Left lung (tissue), 4 donors: ENCODE measurements at regions not wholly inside any gene's neighbourhood (a gene's known extent, or its start where the extent isn't known, plus 50 kb on each side); places are given as distances from the start of the nearest gene placed in this dataset.
"Not testable (repeated sequence)": the region's sequence is repeated elsewhere in the genome, so short reads cannot be mapped to it uniquely, and the experiment has no call there.

Experiments
- ATAC-seq: fragments of 200-7000 bp; cut with Tn5 transposase; one replicate; pipeline ENCODE4 v1.9.1; 2020; ENCODE audit warnings: moderate library complexity
- DNase-seq, 4 donors: peaks; one replicate each; pipeline ENCODE4 v3.0.0-alpha.2; 2013 to 2020
- H3K27ac ChIP-seq, 2 donors: fragments of 200-600 bp; sonication (generic) in 1 of 2; one replicate each; pipeline versions ENCODE4 v1.5.0 to v1.8.0; 2020 to 2021
- H3K27me3 ChIP-seq, 2 donors: fragments of 200-600 bp; sonication (generic) in 1 of 2; one replicate each; pipeline versions ENCODE4 v1.5.0 to v1.8.0; 2020 to 2021
- H3K36me3 ChIP-seq, 2 donors: fragments of 200-600 bp; sonication (generic) in 1 of 2; one replicate each; pipeline versions ENCODE4 v1.5.0 to v1.8.0; 2020 to 2021
- H3K4me1 ChIP-seq, 2 donors: fragments of 200-600 bp; one replicate each; pipeline ENCODE4 v1.8.0; 2021
- H3K4me3 ChIP-seq, 2 donors: fragments of 200-600 bp; sonication (generic) in 1 of 2; one replicate each; pipeline versions ENCODE4 v1.5.0 to v1.8.0; 2020 to 2021; ENCODE audit warnings: mild to moderate bottlenecking in 1 of 2
- H3K9me3 ChIP-seq, 2 donors: fragments of 200-600 bp; sonication (generic) in 1 of 2; one replicate each; pipeline versions ENCODE4 v1.5.0 to v1.8.0; 2020 to 2021
- intact Hi-C, 2 donors: fragments of 100-400 bp; cut with DNase I; formaldehyde crosslinking; loops; one replicate each; pipeline versions ENCODE4 v1.11.2 to v1.14.2; 2022
- TF ChIP-seq, protein P1 (sequence below), 2 donors: fragments of 200-600 bp; sonication (generic) in 1 of 2; IDR thresholded peaks; one replicate each; pipeline versions ENCODE4 v1.5.0 to v1.8.0; 2021; ENCODE audit warnings: antibody characterized with exemption in 2 of 2
- donor health status: DM: no; HTN: yes; CAD: no.
- donor health status: DM: no; HTN: no; CAD: no.

DNA sequence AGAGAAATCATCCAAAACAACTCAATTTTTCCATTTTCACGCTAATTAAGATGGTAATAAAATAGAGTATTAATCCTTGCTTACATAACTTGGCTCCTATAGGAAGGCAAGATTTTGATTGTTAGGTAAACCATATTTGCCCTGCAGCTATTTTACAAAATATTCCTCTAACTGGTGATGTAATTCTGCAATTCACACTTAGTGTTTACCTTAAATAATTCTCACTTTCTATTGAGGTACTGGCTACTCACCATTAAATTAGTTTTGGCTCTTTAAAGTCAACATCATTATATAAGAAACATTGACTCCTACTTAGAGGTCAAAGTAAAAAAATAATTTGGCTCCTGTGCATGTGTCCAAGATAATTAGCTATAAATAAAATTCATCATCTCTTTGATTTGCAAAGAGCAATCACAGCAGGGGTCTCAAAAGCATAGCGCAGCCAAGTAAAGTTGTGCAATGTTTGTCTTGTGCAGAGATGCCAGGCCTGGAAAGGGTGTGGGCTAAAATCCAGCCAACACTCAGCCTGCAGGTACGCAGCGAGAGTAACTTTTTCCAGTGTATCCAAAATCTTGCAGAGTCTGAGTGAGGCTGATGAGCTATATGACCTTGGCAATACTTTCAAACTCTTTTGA, 501.2 kb downstream of the MMUT start:
- TF ChIP-seq, protein P1, sequence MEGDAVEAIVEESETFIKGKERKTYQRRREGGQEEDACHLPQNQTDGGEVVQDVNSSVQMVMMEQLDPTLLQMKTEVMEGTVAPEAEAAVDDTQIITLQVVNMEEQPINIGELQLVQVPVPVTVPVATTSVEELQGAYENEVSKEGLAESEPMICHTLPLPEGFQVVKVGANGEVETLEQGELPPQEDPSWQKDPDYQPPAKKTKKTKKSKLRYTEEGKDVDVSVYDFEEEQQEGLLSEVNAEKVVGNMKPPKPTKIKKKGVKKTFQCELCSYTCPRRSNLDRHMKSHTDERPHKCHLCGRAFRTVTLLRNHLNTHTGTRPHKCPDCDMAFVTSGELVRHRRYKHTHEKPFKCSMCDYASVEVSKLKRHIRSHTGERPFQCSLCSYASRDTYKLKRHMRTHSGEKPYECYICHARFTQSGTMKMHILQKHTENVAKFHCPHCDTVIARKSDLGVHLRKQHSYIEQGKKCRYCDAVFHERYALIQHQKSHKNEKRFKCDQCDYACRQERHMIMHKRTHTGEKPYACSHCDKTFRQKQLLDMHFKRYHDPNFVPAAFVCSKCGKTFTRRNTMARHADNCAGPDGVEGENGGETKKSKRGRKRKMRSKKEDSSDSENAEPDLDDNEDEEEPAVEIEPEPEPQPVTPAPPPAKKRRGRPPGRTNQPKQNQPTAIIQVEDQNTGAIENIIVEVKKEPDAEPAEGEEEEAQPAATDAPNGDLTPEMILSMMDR (IDR thresholded peaks at IDR 0.05): no peak
- H3K9me3 ChIP-seq: no peaks in the 10 kb centered on the region
- no peak overlapping the region for H3K27ac ChIP-seq
- H3K27me3 ChIP-seq: no peaks in the 10 kb centered on the region
- DNase-seq (no peak), ATAC-seq (no peak)
- no peaks in the 10 kb centered on the region for H3K4me1 ChIP-seq
- no peak overlapping the region for H3K4me3 ChIP-seq
- H3K36me3 ChIP-seq: no peaks in the 10 kb centered on the region
- intact Hi-C loops: no loop called here

DNA sequence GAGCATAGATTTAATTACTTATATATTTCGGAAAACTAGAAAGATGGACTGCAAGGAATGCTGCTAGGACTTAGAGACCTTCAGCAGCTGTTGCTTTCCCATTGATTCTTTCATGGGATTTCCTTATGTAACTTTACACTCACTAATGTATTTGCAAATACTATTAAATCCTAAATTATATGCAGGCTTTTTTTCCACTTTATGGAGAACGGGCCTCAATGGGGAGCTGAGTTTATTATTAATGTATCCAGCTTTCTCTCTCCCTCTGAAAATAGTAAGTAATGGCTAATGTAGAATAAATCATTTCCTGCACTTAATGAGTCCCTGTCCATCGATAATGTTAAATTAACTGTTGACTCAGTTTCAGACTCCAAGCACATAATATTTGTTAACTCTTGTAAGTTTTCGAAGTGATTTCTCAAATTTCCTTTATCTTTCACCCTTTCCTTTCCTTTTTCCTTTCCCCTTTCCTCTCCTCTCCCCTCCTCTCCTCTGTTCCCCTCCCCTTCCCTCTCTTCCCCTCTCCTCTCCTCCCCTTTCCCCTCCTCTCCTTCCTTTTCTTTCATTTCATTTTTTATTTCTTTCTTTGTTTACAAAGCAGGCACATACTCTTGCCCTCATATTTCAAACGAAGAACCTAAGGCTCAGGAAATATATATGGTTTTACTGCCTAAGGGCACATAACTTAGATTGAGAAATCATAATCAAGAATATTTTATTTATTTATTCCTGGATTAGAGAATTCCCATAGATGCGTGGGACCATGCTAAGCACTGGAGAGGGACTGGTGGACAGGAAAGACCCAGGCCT, 503.6 kb downstream of the MMUT start:
- no peak overlapping the region for H3K4me3 ChIP-seq
- intact Hi-C loops: no loop called here
- H3K27me3 ChIP-seq: no peaks in the 10 kb centered on the region
- H3K9me3 ChIP-seq: no peaks in the 10 kb centered on the region
- DNase-seq: no peak
- no peak for ATAC-seq
- TF ChIP-seq, protein P1 (IDR thresholded peaks at IDR 0.05): no peak
- no peaks in the 10 kb centered on the region for H3K36me3 ChIP-seq
- H3K4me1 ChIP-seq: no peaks in the 10 kb centered on the region
- H3K27ac ChIP-seq: no peak overlapping the region

DNA sequence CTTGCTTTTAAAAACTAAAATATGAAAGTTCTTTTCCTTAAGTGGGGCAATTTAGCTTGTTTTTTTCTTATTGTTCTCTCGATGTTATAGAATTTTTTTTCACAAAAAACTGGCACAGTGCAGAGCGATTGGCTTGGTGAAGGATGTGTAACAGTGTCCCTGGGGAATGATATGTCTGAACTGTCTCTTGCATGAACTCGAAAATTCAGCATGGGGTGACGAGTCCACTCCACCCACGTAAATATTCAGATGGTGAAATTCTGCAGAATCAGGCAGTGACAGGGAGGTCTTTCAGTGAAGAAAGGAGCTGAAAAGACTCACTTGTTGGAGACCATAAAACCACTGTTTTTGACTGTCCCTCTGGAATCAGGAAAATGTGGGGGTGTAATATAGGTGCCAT, 505.3 kb downstream of the MMUT start:
- TF ChIP-seq, protein P1 (IDR thresholded peaks at IDR 0.05): no peak
- ATAC-seq: no peak
- intact Hi-C loops: no loop called here

GRCh38 chr6:48951917-48952316, 511.1 kb downstream of the MMUT start:
- DNase-seq (no peak), ATAC-seq (no peak)
- no peaks in the 10 kb centered on the region for H3K27me3 ChIP-seq
- H3K4me1 ChIP-seq: no peaks in the 10 kb centered on the region
- TF ChIP-seq, protein P1 (IDR thresholded peaks at IDR 0.05): no peak
- intact Hi-C loops: no loop called here
- H3K36me3 ChIP-seq: no peaks in the 10 kb centered on the region
- no peaks in the 10 kb centered on the region for H3K9me3 ChIP-seq
- H3K4me3 ChIP-seq: no peak overlapping the region
- no peak overlapping the region for H3K27ac ChIP-seq

More for the DNA sequence above, 505.3 kb downstream of the MMUT start:
- Histone ChIP-seq H3K36me3 (no peaks in the 10 kb centered on the region), H3K4me3 (no peak overlapping the region), H3K4me1 (no peaks in the 10 kb centered on the region), H3K27me3 (no peaks in the 10 kb centered on the region), H3K27ac (no peak overlapping the region), H3K9me3 (no peaks in the 10 kb centered on the region)
- DNase-seq: no peak

- H3K4me1 ChIP-seq, intact Hi-C loops, DNase-seq: not testable (repeated sequence)
These were observed 518.8 kb downstream of the MMUT start for GRCh38 chr6:48944276-48944675.

More at GRCh38 chr6:48944276-48944675, 518.8 kb downstream of the MMUT start:
- not testable (repeated sequence) for H3K36me3 ChIP-seq, H3K27ac ChIP-seq, H3K27me3 ChIP-seq, ATAC-seq, H3K9me3 ChIP-seq, H3K4me3 ChIP-seq
